ENCODE measurements at regions not wholly inside any gene's neighbourhood (a gene's known extent, or its start where the extent isn't known, plus 50 kb on each side); places are given as distances from the start of the nearest gene placed in this dataset.

DNA sequence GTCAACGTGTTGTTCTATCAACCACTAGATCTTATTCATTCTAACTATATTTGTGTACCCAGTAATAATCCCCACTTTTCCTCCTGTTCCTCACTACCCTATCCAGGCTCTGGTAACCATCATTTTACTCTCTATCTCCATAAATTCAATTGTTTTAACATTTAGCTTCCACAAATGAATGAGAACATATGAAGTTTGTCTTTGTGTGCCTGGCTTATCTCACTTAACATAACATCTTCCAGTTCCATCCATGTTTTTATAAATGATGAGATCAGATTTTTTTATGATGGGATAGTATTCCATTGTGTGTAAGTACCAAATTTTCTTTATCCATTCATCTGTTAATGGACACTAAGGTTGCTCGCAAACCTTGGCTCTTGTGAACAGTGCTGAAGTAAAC lies 59.9 kb upstream of the IBSP start:
- H3K4me3 ChIP-seq (ENCODE audit: control insufficient read depth in 2 of 3, extremely low read depth in 1 of 3, insufficient read depth in 2 of 3, low read depth in 1 of 3, low read length in 3 of 3), result no peak overlapping the region
- DNase-seq (ENCODE audit: low read depth, low spot score), result no peak
- no peak for TF ChIP-seq EZH2 (IDR thresholded peaks at IDR 0.05; ENCODE audit: low read length)
- TF ChIP-seq, protein P1, sequence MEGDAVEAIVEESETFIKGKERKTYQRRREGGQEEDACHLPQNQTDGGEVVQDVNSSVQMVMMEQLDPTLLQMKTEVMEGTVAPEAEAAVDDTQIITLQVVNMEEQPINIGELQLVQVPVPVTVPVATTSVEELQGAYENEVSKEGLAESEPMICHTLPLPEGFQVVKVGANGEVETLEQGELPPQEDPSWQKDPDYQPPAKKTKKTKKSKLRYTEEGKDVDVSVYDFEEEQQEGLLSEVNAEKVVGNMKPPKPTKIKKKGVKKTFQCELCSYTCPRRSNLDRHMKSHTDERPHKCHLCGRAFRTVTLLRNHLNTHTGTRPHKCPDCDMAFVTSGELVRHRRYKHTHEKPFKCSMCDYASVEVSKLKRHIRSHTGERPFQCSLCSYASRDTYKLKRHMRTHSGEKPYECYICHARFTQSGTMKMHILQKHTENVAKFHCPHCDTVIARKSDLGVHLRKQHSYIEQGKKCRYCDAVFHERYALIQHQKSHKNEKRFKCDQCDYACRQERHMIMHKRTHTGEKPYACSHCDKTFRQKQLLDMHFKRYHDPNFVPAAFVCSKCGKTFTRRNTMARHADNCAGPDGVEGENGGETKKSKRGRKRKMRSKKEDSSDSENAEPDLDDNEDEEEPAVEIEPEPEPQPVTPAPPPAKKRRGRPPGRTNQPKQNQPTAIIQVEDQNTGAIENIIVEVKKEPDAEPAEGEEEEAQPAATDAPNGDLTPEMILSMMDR (optimal IDR thresholded peaks at IDR 0.05 in 1 of 3, IDR thresholded peaks at IDR 0.05 in 1 of 3, conservative IDR thresholded peaks at IDR 0.05 in 1 of 3; ENCODE audit: extremely low read depth in 1 of 3, insufficient read depth in 2 of 3, low read length in 3 of 3), result no peak
- H3K9me1 ChIP-seq (ENCODE audit: control insufficient read depth, extremely low read depth, insufficient read depth, low read length), result no peaks in the 10 kb centered on the region
- H3K9ac ChIP-seq (ENCODE audit: control insufficient read depth, extremely low read depth, insufficient read depth, low read length), result no peak overlapping the region
- H3K27me3 ChIP-seq (ENCODE audit: control insufficient read depth, extremely low read depth, insufficient read depth, low read length), result no peaks in the 10 kb centered on the region
- H3K9me3 ChIP-seq (ENCODE audit: control insufficient read depth, low read depth, low read length), result no peaks in the 10 kb centered on the region
- no peak overlapping the region for H2AFZ ChIP-seq (ENCODE audit: control insufficient read depth, low read length)
- H3K36me3 ChIP-seq (ENCODE audit: control insufficient read depth in 2 of 2, extremely low read depth in 1 of 2, insufficient read depth in 2 of 2, low read length in 2 of 2), result no peaks in the 10 kb centered on the region
- no peaks in the 10 kb centered on the region for H4K20me1 ChIP-seq (ENCODE audit: control insufficient read depth, extremely low read depth, insufficient read depth, low read length)
- H3K4me2 ChIP-seq (ENCODE audit: control insufficient read depth, extremely low read depth, insufficient read depth, low read depth, low read length), result no peak overlapping the region
- no peak overlapping the region for H3K27ac ChIP-seq (ENCODE audit: control insufficient read depth, insufficient read depth, low read length)
- no peaks in the 10 kb centered on the region for H3K4me1 ChIP-seq (ENCODE audit: control insufficient read depth, extremely low read depth, insufficient read depth, low read length)
- H3K79me2 ChIP-seq (ENCODE audit: control insufficient read depth, insufficient read depth, low read length), result no peaks in the 10 kb centered on the region
- dilution Hi-C loops (cut with MboI; ENCODE audit: extremely low pct_ligation_motif_present, low sequenced_read_pairs), result no loop called here
- no peak for FAIRE-seq

DNA sequence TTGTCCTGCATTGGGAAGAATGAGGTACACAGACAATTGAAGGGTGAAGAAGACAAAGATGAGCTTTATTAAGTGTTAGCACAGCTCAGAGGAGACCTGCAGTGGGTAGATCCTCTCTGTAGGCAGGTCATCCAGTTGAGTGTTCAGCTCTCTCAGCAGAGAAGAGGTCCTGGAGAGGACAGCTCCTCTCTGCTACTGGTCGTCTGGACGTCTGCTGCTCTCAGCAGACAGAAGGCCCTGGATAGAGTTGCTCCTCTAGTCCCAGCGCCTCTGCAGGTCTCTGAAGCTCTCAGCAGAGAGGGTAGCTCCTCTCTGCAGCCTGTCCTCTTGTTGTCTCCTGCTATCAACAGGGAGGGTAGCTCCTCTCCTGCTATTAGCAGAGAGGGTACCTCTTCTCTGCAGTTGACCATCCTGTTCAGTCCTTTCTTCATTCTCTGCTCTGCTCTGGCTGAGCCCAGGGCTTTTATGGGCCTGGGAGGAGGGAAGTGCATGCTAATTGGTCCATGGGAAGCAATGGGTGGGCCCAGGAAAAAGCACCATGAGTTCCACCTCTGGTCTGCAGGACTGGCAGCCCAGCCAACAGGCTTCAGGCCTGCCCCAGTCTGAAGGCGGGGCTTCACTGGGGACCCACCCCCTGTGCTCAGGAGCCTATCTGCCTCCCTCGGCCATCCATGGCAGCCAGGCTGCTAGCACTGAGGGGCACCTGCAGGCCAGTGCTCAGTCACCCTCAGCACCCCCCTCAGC lies 54.1 kb upstream of the IBSP start:
- H3K9me3 ChIP-seq (ENCODE audit: control insufficient read depth, low read depth, low read length), result no peaks in the 10 kb centered on the region
- no peaks in the 10 kb centered on the region for H3K36me3 ChIP-seq (ENCODE audit: control insufficient read depth in 2 of 2, extremely low read depth in 1 of 2, insufficient read depth in 2 of 2, low read length in 2 of 2)
- dilution Hi-C loops (cut with MboI; ENCODE audit: extremely low pct_ligation_motif_present, low sequenced_read_pairs), result no loop called here
- H3K4me1 ChIP-seq (ENCODE audit: control insufficient read depth, extremely low read depth, insufficient read depth, low read length), result no peaks in the 10 kb centered on the region
- no peak for FAIRE-seq
- no peak overlapping the region for H3K4me3 ChIP-seq (ENCODE audit: control insufficient read depth in 2 of 3, extremely low read depth in 1 of 3, insufficient read depth in 2 of 3, low read depth in 1 of 3, low read length in 3 of 3)
- no peak for DNase-seq (ENCODE audit: low read depth, low spot score)
- H3K9me1 ChIP-seq (ENCODE audit: control insufficient read depth, extremely low read depth, insufficient read depth, low read length), result no peaks in the 10 kb centered on the region
- no peaks in the 10 kb centered on the region for H3K79me2 ChIP-seq (ENCODE audit: control insufficient read depth, insufficient read depth, low read length)
- TF ChIP-seq, protein P1 (optimal IDR thresholded peaks at IDR 0.05 in 1 of 3, IDR thresholded peaks at IDR 0.05 in 1 of 3, conservative IDR thresholded peaks at IDR 0.05 in 1 of 3; ENCODE audit: extremely low read depth in 1 of 3, insufficient read depth in 2 of 3, low read length in 3 of 3), result no peak
- TF ChIP-seq EZH2 (IDR thresholded peaks at IDR 0.05; ENCODE audit: low read length), result no peak
- H3K27ac ChIP-seq (ENCODE audit: control insufficient read depth, insufficient read depth, low read length), result no peak overlapping the region
- H3K9ac ChIP-seq (ENCODE audit: control insufficient read depth, extremely low read depth, insufficient read depth, low read length), result no peak overlapping the region
- no peak overlapping the region for H2AFZ ChIP-seq (ENCODE audit: control insufficient read depth, low read length)
- no peak overlapping the region for H3K4me2 ChIP-seq (ENCODE audit: control insufficient read depth, extremely low read depth, insufficient read depth, low read depth, low read length)
- H4K20me1 ChIP-seq (ENCODE audit: control insufficient read depth, extremely low read depth, insufficient read depth, low read length), result no peaks in the 10 kb centered on the region
- no peaks in the 10 kb centered on the region for H3K27me3 ChIP-seq (ENCODE audit: control insufficient read depth, extremely low read depth, insufficient read depth, low read length)

All from keratinocyte (primary cell).